ENCODE measurements at regions not wholly inside any gene's neighbourhood (a gene's known extent, or its start where the extent isn't known, plus 50 kb on each side); places are given as distances from the start of the nearest gene placed in this dataset.

DNA sequence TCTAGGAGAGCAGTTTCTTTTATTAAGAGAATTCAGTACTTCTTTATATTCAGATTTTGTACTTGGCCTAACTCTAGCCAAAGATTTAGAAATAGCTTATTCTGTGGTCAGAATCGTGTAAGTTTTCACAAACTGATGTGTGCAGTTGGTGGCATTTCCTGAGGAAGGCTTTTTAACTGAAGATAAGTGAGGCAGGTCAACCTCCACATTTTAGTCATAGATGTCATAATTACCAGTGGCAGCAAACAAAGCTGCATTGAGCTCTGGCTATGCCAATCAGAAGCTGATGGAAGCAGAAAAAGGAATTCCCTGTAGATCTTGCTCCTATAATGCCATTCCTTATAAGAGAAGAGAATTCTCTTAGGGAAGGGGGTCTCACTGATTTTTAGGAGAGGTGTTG, 141.3 kb upstream of the SP8 start:
- no peak for TF ChIP-seq CTCF (IDR thresholded peaks at IDR 0.05; ENCODE audit: low read depth, low read length)
- in situ Hi-C loops (cut with HindIII; ENCODE audit: low sequenced_read_pairs) = no loop called here
- no peak overlapping the region for H3K4me3 ChIP-seq (ENCODE audit: low read depth, low read length)
- DNase-seq (ENCODE audit: low read depth, low spot score) = no peak

- no peak overlapping the region for H3K4me3 ChIP-seq (ENCODE audit: low read depth, low read length)
- in situ Hi-C loops (cut with HindIII; ENCODE audit: low sequenced_read_pairs) = no loop called here
- no peak for TF ChIP-seq CTCF (IDR thresholded peaks at IDR 0.05; ENCODE audit: low read depth, low read length)
- DNase-seq (ENCODE audit: low read depth, low spot score) = no peak
Observed at GRCh38 chr7:20929199-20929598, 142.5 kb upstream of the SP8 start.

DNA sequence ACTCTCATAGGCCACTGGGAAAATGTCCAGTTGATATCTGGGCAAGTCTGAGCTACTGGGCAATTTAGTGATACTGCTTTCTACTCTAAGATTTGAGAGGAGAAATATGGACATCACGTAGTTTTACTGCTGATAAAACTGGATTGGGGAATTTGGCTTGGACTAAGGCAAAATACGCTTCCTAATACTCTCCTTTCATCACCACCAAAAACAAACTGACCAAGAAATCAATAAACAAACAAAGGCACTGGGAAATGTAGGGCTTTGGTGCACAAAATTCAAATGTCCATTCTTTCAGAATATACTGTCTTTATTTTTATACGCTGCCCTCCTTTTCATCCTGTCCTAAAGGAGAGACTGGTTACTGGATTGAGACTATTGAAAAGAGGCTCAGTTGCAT, 145.1 kb upstream of the SP8 start:
- no peak for TF ChIP-seq CTCF (IDR thresholded peaks at IDR 0.05; ENCODE audit: low read depth, low read length)
- in situ Hi-C loops (cut with HindIII; ENCODE audit: low sequenced_read_pairs) = no loop called here
- DNase-seq (ENCODE audit: low read depth, low spot score) = no peak

GRCh38 chr7:20932785-20933527, 146.3 kb upstream of the SP8 start:
- DNase-seq (ENCODE audit: low read depth, low spot score) = no peak
- TF ChIP-seq CTCF (IDR thresholded peaks at IDR 0.05; ENCODE audit: low read depth, low read length) = no peak
- in situ Hi-C loops (cut with HindIII; ENCODE audit: low sequenced_read_pairs) = no loop called here
- no peak overlapping the region for H3K4me3 ChIP-seq (ENCODE audit: low read depth, low read length)

More for the DNA sequence above, 145.1 kb upstream of the SP8 start:
- no peak overlapping the region for H3K4me3 ChIP-seq (ENCODE audit: low read depth, low read length)

DNA sequence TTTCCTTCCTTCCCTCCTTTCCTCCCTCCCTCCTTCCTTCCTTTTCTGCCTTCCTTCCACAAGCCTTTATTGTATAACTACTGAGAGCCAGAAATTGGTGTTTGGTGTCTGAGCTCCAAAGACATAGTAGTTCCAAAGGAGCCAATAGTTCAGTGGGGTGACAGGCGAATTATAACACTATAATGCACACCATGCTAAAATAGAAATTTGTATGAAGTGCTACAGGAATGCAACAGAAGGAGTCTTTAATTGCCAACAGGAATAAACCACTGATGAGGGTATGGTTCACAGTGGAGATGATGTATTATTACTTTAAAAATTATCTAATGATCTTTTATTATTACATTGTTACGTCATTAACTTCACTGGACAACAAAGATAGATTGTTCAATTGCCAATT, 158.8 kb upstream of the SP8 start:
- no peak overlapping the region for H3K4me3 ChIP-seq (ENCODE audit: low read depth, low read length)
- in situ Hi-C loops (cut with HindIII; ENCODE audit: low sequenced_read_pairs) = no loop called here
- no peak for TF ChIP-seq CTCF (IDR thresholded peaks at IDR 0.05; ENCODE audit: low read depth, low read length)
- DNase-seq (ENCODE audit: low read depth, low spot score) = no peak

DNA sequence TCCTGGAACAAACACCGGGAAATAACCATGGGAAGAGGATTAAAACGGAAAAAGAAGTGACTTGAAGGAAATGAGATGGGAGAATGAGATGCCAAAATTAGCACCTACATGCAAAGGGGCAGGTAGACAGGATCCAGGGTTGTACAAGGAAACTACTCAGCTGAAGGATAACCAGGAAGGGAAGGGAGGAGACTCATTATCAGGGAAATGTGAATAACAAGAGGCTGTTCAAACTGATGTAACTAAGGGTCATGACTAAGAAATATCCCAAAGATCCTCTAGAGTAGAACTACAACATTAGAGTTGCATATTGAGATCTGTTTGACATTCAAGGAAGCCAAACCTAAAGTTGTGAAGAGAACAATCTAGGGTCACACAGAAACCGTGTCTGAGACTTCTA, 166.2 kb upstream of the SP8 start:
- TF ChIP-seq CTCF (IDR thresholded peaks at IDR 0.05; ENCODE audit: low read depth, low read length) = no peak
- H3K4me3 ChIP-seq (ENCODE audit: low read depth, low read length) = no peak overlapping the region
- DNase-seq (ENCODE audit: low read depth, low spot score) = no peak
- in situ Hi-C loops (cut with HindIII; ENCODE audit: low sequenced_read_pairs) = no loop called here

Measured in astrocyte of the spinal cord (primary cell).